H1 (cell line): ENCODE measurements at regions not wholly inside any gene's neighbourhood (a gene's known extent, or its start where the extent isn't known, plus 50 kb on each side); places are given as distances from the start of the nearest gene placed in this dataset.

ENCODE experiments used
- CTCF ChIA-PET: fragments of 300-600 bp; sonication (Branson Sonifier 250); formaldehyde crosslinking; loops from one replicate; lab custom pipeline; 2021; ENCODE audit not compliant: partially characterized antibody; lab: Charles Lee
- POLR2A ChIA-PET: fragments of 300-600 bp; sonication (Branson Sonifier 250); formaldehyde crosslinking; loops from one replicate; lab custom pipeline; 2021; ENCODE audit warnings: inconsistent platforms; ENCODE audit not compliant: partially characterized antibody; lab: Charles Lee
- DNase-seq, 2 experiments: peaks; one replicate each; pipeline versions ENCODE4 v3.0.0 to v3.0.0-alpha.2; 2010 to 2022; ENCODE audit warnings: low spot score in 2 of 2, low read depth in 1 of 2, mixed read lengths in 1 of 2
- FAIRE-seq: peaks from 2 replicates; lab custom pipeline; 2011; peaks lifted over from hg19 to GRCh38; lab: Jason Lieb, UNC
- H2AFZ ChIP-seq: 2 replicates; pipeline ENCODE4 v1.8.1; 2012; ENCODE audit warnings: low read length, inconsistent platforms
- H2AK5ac ChIP-seq: 2 replicates; pipeline ENCODE4 v1.6.1; 2013; ENCODE audit warnings: low read depth, low read length
- H2BK120ac ChIP-seq: replicated peaks from 2 replicates; pipeline ENCODE3; 2013; ENCODE audit warnings: low read depth, low read length, inconsistent platforms
- H2BK12ac ChIP-seq: 2 replicates; pipeline ENCODE4 v1.6.1; 2013; ENCODE audit warnings: low read depth, low read length
- H2BK15ac ChIP-seq: 2 replicates; pipeline ENCODE4 v1.6.1; 2013; ENCODE audit warnings: low read length
- H2BK20ac ChIP-seq: 2 replicates; pipeline ENCODE4 v1.6.1; 2013; ENCODE audit warnings: low read length
- H2BK5ac ChIP-seq: 2 replicates; pipeline ENCODE4 v1.6.1; 2013; ENCODE audit warnings: low read depth, low read length
- H3K14ac ChIP-seq: 2 replicates; pipeline ENCODE4 v1.6.1; 2013; ENCODE audit warnings: inconsistent platforms; ENCODE audit not compliant: insufficient read length
- H3K18ac ChIP-seq: 2 replicates; pipeline ENCODE4 v1.6.1; 2013; ENCODE audit warnings: low read length; ENCODE audit errors: extremely low read depth
- H3K23ac ChIP-seq: 2 replicates; pipeline ENCODE4 v1.6.1; 2013; ENCODE audit warnings: inconsistent platforms; ENCODE audit not compliant: insufficient read length
- H3K23me2 ChIP-seq: 2 replicates; pipeline ENCODE4 v1.6.1; 2013; ENCODE audit warnings: low read depth, low read length
- H3K27ac ChIP-seq: 2 replicates; pipeline ENCODE4 v1.6.1; 2011; ENCODE audit warnings: low read depth, low read length, inconsistent platforms
- H3K27me3 ChIP-seq, 4 experiments: replicated peaks in 1 of 4; 1 replicate in 1 of 4; 2 replicates in 3 of 4; pipeline versions ENCODE4 v1.6.1 to v1.8.1; 2011 to 2013; ENCODE audit warnings: low read length in 3 of 4, mild to moderate bottlenecking in 3 of 4, inconsistent platforms in 2 of 4, mixed read lengths in 2 of 4, moderate library complexity in 1 of 4; ENCODE audit not compliant: control insufficient read depth in 3 of 4, insufficient read depth in 3 of 4; ENCODE audit errors: extremely low read depth in 1 of 4
- H3K36me3 ChIP-seq, 4 experiments: 2 replicates each; pipeline versions ENCODE4 v1.6.1 to v1.8.1; 2011 to 2013; ENCODE audit warnings: mild to moderate bottlenecking in 4 of 4, low read length in 3 of 4, moderate library complexity in 2 of 4, control low read depth in 1 of 4, inconsistent platforms in 1 of 4; ENCODE audit not compliant: insufficient read depth in 4 of 4, control insufficient read depth in 2 of 4
- H3K4ac ChIP-seq: replicated peaks from 2 replicates; pipeline ENCODE3; 2013; ENCODE audit warnings: low read length, low read depth, mixed read lengths, inconsistent platforms; ENCODE audit not compliant: insufficient read length
- H3K4me1 ChIP-seq, 4 experiments: replicated peaks in 1 of 4; 1 replicate in 1 of 4; 2 replicates in 3 of 4; pipeline versions ENCODE4 v1.6.1 to v1.8.1; 2011 to 2013; ENCODE audit warnings: low read length in 3 of 4, inconsistent platforms in 2 of 4, mixed read lengths in 1 of 4; ENCODE audit not compliant: insufficient read depth in 4 of 4, control insufficient read depth in 3 of 4
- H3K4me2 ChIP-seq, 2 experiments: 2 replicates each; pipeline versions ENCODE4 v1.6.1 to v1.8.1; 2011 to 2013; ENCODE audit warnings: low read depth in 2 of 2, low read length in 2 of 2, control low read depth in 1 of 2, inconsistent platforms in 1 of 2, mild to moderate bottlenecking in 1 of 2; ENCODE audit not compliant: insufficient read depth in 1 of 2
- H3K4me3 ChIP-seq, 4 experiments: fragments of 200-600, 300-600 bp in 1 of 4; sonication (generic), shearing (Covaris generic), sonication (Bioruptor Twin) in 1 of 4; 2 replicates each; pipeline versions ENCODE4 v1.5.1 to v1.8.1; 2011 to 2016; ENCODE audit warnings: low read length in 4 of 4, low read depth in 3 of 4, control low read depth in 2 of 4, inconsistent platforms in 2 of 4, mild to moderate bottlenecking in 2 of 4, mixed read lengths in 1 of 4, moderate library complexity in 1 of 4; ENCODE audit not compliant: insufficient read depth in 2 of 4; ENCODE audit errors: extremely low read depth in 1 of 4
- H3K56ac ChIP-seq: replicated peaks from 2 replicates; pipeline ENCODE3; 2013; ENCODE audit warnings: low read depth, mild to moderate bottlenecking, mixed read lengths, low read length, inconsistent platforms; ENCODE audit not compliant: insufficient read length
- H3K79me1 ChIP-seq: 2 replicates; pipeline ENCODE4 v1.6.1; 2013; ENCODE audit warnings: low read depth, low read length, control low read depth
- H3K79me2 ChIP-seq, 2 experiments: 2 replicates each; pipeline versions ENCODE4 v1.6.1 to v1.8.1; 2012 to 2013; ENCODE audit warnings: low read length in 2 of 2, mild to moderate bottlenecking in 2 of 2, inconsistent platforms in 1 of 2; ENCODE audit not compliant: insufficient read depth in 2 of 2, control insufficient read depth in 1 of 2
- H3K9ac ChIP-seq, 4 experiments: replicated peaks in 1 of 4; 1 replicate in 1 of 4; 2 replicates in 3 of 4; pipeline versions ENCODE4 v1.6.1 to v1.8.1; 2011 to 2013; ENCODE audit warnings: low read depth in 3 of 4, low read length in 3 of 4, control low read depth in 2 of 4, mild to moderate bottlenecking in 2 of 4, moderate library complexity in 2 of 4, inconsistent platforms in 1 of 4; ENCODE audit errors: extremely low read depth in 1 of 4
- H3K9me3 ChIP-seq, 2 experiments: 2 replicates each; pipeline versions ENCODE4 v1.6.1 to v1.8.1; 2012 to 2013; ENCODE audit warnings: mild to moderate bottlenecking in 2 of 2, moderate library complexity in 2 of 2, control low read depth in 1 of 2, inconsistent platforms in 1 of 2, low read depth in 1 of 2, low read length in 1 of 2, mixed read lengths in 1 of 2; ENCODE audit not compliant: insufficient read depth in 2 of 2
- H4K20me1 ChIP-seq, 2 experiments: replicated peaks in 1 of 2; 2 replicates each; pipeline versions ENCODE3 to v1.8.1; 2011 to 2013; ENCODE audit warnings: inconsistent platforms in 2 of 2, low read length in 2 of 2, mild to moderate bottlenecking in 1 of 2; ENCODE audit not compliant: insufficient read depth in 2 of 2, control insufficient read depth in 1 of 2
- H4K5ac ChIP-seq: 2 replicates; pipeline ENCODE4 v1.6.1; 2013; ENCODE audit warnings: low read length, low read depth, mixed read lengths, inconsistent platforms; ENCODE audit not compliant: insufficient read length
- H4K8ac ChIP-seq: 2 replicates; pipeline ENCODE4 v1.8.0; 2013; ENCODE audit warnings: mild to moderate bottlenecking, moderate library complexity, low read length, inconsistent platforms; ENCODE audit not compliant: insufficient read depth; ENCODE audit errors: extremely low read depth
- H4K91ac ChIP-seq: replicated peaks from 2 replicates; pipeline ENCODE3; 2013; ENCODE audit warnings: low read length, mixed read lengths, inconsistent platforms; ENCODE audit not compliant: insufficient read length
- BACH1 ChIP-seq: IDR thresholded peaks from 2 replicates; pipeline ENCODE4 v1.6.1; 2012; ENCODE audit warnings: low read length, improper control_type of control experiment
- CHD2 ChIP-seq: IDR thresholded peaks from 2 replicates; pipeline ENCODE4 v1.6.1; 2012; ENCODE audit warnings: low read length, improper control_type of control experiment
- CREB1 ChIP-seq: IDR thresholded peaks from 2 replicates; pipeline ENCODE4 v1.6.1; 2012; ENCODE audit warnings: inconsistent platforms
- EZH2 ChIP-seq: fragments of 200-600 bp; sonication (generic); IDR thresholded peaks from 2 replicates; pipeline ENCODE4 v1.7.1; 2012; ENCODE audit warnings: low read depth, mild to moderate bottlenecking, moderate library complexity, low read length, inconsistent platforms; ENCODE audit not compliant: severe bottlenecking
- FOSL1 ChIP-seq: IDR thresholded peaks from 2 replicates; pipeline ENCODE4 v1.6.1; 2011; ENCODE audit warnings: mild to moderate bottlenecking, low read depth, low read length, moderate library complexity; ENCODE audit not compliant: insufficient read depth
- JUN ChIP-seq: IDR thresholded peaks from 2 replicates; pipeline ENCODE4 v1.6.1; 2011; ENCODE audit warnings: low read depth, mild to moderate bottlenecking, improper control_type of control experiment, low read length
- JUND ChIP-seq: IDR thresholded peaks from 2 replicates; pipeline ENCODE4 v1.6.1; 2011; ENCODE audit warnings: mild to moderate bottlenecking, improper control_type of control experiment, low read length
- KDM4A ChIP-seq: IDR thresholded peaks from one replicate; pipeline ENCODE4 v1.7.1; 2012; ENCODE audit warnings: low read depth, mild to moderate bottlenecking, moderate library complexity, low read length, inconsistent platforms; ENCODE audit not compliant: severe bottlenecking
- SIX5 ChIP-seq: IDR thresholded peaks from 2 replicates; pipeline ENCODE4 v1.6.1; 2011; ENCODE audit warnings: mild to moderate bottlenecking, low read depth, low read length
- SUZ12 ChIP-seq: fragments of 200-600 bp; sonication (generic); IDR thresholded peaks from 2 replicates; pipeline ENCODE4 v1.6.1; 2012; ENCODE audit warnings: mild to moderate bottlenecking, inconsistent platforms, low read length, moderate library complexity, mixed read lengths
- TAF7 ChIP-seq: optimal IDR thresholded peaks from 2 replicates; pipeline ENCODE3; 2011; ENCODE audit warnings: low read depth, mild to moderate bottlenecking, inconsistent platforms, low read length, moderate library complexity, borderline replicate concordance
- TCF12 ChIP-seq: IDR thresholded peaks from 2 replicates; pipeline ENCODE4 v1.6.1; 2011; ENCODE audit warnings: low read depth, mild to moderate bottlenecking, low read length
- WGBS, 2 experiments: shearing (Covaris generic) in 1 of 2; methylation state at CpG; one replicate each; pipeline versions ENCODE4 v1.1.6 to v1.1.7; 2013 to 2015; ENCODE audit warnings: low lambda C conversion rate in 2 of 2, mixed read lengths in 2 of 2, inconsistent platforms in 1 of 2, low coverage in 1 of 2, missing lambda C conversion rate in 1 of 2; ENCODE audit not compliant: insufficient replicate concordance in 2 of 2, insufficient coverage in 1 of 2, insufficient read length in 1 of 2; ENCODE audit errors: extremely low coverage in 1 of 2, missing lambda C conversion rate in 1 of 2; 5-methylcytosine and 5-hydroxymethylcytosine counted together
- TF ChIP-seq, protein P1 (sequence below): IDR thresholded peaks from 2 replicates; pipeline ENCODE4 v1.6.1; 2011; ENCODE audit warnings: low read depth, mild to moderate bottlenecking, low read length; ENCODE audit not compliant: insufficient read depth

DNA sequence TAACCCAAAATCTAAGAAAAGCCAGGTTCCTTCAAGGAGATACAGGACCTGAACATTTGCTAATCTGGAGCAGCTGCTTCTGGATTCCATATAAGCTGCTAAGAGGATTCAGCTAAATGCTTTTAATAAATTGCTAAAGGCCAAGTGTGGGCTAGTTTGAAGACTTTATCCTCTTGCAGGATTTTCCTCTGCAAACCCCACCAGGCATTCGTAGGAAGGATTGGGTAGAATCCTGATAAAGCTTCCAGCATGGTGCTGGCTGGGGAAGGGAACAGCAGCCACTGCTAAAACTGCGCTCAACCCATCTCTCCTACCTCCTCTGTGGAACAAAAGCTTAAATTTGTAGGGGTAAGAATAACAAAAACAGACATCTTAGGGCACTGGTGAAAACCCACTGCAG lies 61.3 kb upstream of the TAB3 start:
- no peak for DNase-seq
- no peak for FAIRE-seq
- no peak overlapping the region for H3K4me2 ChIP-seq
- no peak overlapping the region for H2AK5ac ChIP-seq
- H3K79me2 ChIP-seq: no peaks in the 10 kb centered on the region
- no peak overlapping the region for H3K27ac ChIP-seq
- no peaks in the 10 kb centered on the region; a peak in 1 of 4 replicates for H3K9me3 ChIP-seq
- 83% methylated on average over 2 of the region's 2 CpGs; no CpG with 5 or more reads in 1 of the 2 experiments for WGBS, 2 experiments
- H3K18ac ChIP-seq: no peak overlapping the region
- TF ChIP-seq BACH1 (no peak), TCF12 (no peak), EZH2 (no peak), KDM4A (no peak), FOSL1 (no peak), TAF7 (no peak), CHD2 (no peak), JUND (no peak), SUZ12 (no peak), SIX5 (no peak), JUN (no peak), CREB1 (no peak)
- TF ChIP-seq, protein P1, sequence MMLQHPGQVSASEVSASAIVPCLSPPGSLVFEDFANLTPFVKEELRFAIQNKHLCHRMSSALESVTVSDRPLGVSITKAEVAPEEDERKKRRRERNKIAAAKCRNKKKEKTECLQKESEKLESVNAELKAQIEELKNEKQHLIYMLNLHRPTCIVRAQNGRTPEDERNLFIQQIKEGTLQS: no peak
- no peak overlapping the region for H3K23ac ChIP-seq
- no peak overlapping the region for H3K4me3 ChIP-seq
- no peak overlapping the region for H4K5ac ChIP-seq
- H2BK120ac ChIP-seq: no peak overlapping the region
- H2AFZ ChIP-seq: no peak overlapping the region
- H4K8ac ChIP-seq: no peak overlapping the region
- H3K9ac ChIP-seq: no peak overlapping the region
- H3K23me2 ChIP-seq: no peaks in the 10 kb centered on the region
- H2BK12ac ChIP-seq: no peak overlapping the region
- H2BK20ac ChIP-seq: no peak overlapping the region
- H4K91ac ChIP-seq: no peak overlapping the region
- H3K4ac ChIP-seq: no peak overlapping the region
- no peak overlapping the region for H2BK5ac ChIP-seq
- H3K56ac ChIP-seq: no peak overlapping the region
- H3K27me3 ChIP-seq: no peaks in the 10 kb centered on the region
- H3K4me1 ChIP-seq: no peaks in the 10 kb centered on the region
- no peaks in the 10 kb centered on the region for H4K20me1 ChIP-seq
- POLR2A ChIA-PET: no interaction called here
- H3K79me1 ChIP-seq: no peaks in the 10 kb centered on the region
- no peak overlapping the region for H2BK15ac ChIP-seq
- CTCF ChIA-PET: interaction anchor here (0.7 to 1.5 kb wide), 3 partner anchors 18 to 87 kb away, joined by 3 to 4 read pairs (median 3); no protein-coding TSS in a partner anchor
- H3K36me3 ChIP-seq: no peaks in the 10 kb centered on the region
- no peak overlapping the region for H3K14ac ChIP-seq
